ENCODE measurements at regions not wholly inside any gene's neighbourhood (a gene's known extent, or its start where the extent isn't known, plus 50 kb on each side); places are given as distances from the start of the nearest gene placed in this dataset.
"Not testable (repeated sequence)": the region's sequence is repeated elsewhere in the genome, so short reads cannot be mapped to it uniquely, and the experiment has no call there.

- Histone ChIP-seq H3K27me3 (peaks cover 34% of the 10 kb centered on the region), H3K9me3 (peaks cover 0 to 30% (median 0%) of the 10 kb centered on the region in 3 donors), H3K27ac (no peak overlapping the region), H3K4me1 (no peaks in the 10 kb centered on the region), H3K36me3 (no peaks in the 10 kb centered on the region), H3K4me3 (no peak overlapping the region)
- TF ChIP-seq EP300 (IDR thresholded peaks at IDR 0.05) (no peak), POLR2A (IDR thresholded peaks at IDR 0.05) (no peak), CTCF (IDR thresholded peaks at IDR 0.05) (no peak), POLR2AphosphoS5 (IDR thresholded peaks at IDR 0.05) (no peak)
- 28 to 31% methylated on average over 3 of the region's 3 CpGs for WGBS, 2 donors (ENCODE audit: low coverage in 1 of 2)
- ATAC-seq: no peak
Measured at GRCh38 chr20:43404878-43405277, 52.8 kb upstream of the SRSF6 start.

- H3K27me3 ChIP-seq: peaks cover 12% of the 10 kb centered on the region
- not testable (repeated sequence) for H3K4me3 ChIP-seq, H3K4me1 ChIP-seq, ATAC-seq, H3K36me3 ChIP-seq, H3K27ac ChIP-seq, H3K9me3 ChIP-seq
- WGBS, 2 donors (ENCODE audit: low coverage in 1 of 2): 74 to 75% methylated on average over 2 to 6 of the region's 6 CpGs
Measured at GRCh38 chr20:43400882-43401281, 56.8 kb upstream of the SRSF6 start.

GRCh38 chr20:43398676-43399324 lies 58.9 kb upstream of the SRSF6 start:
- Histone ChIP-seq H3K4me1 (no peaks in the 10 kb centered on the region), H3K36me3 (no peaks in the 10 kb centered on the region), H3K9me3 (peaks cover 0 to 3% (median 0%) of the 10 kb centered on the region in 3 donors), H3K4me3 (no peak overlapping the region), H3K27me3 (peaks cover 3% of the 10 kb centered on the region), H3K27ac (no peak overlapping the region)
- TF ChIP-seq CTCF (IDR thresholded peaks at IDR 0.05): no peak
- TF ChIP-seq POLR2AphosphoS5 (IDR thresholded peaks at IDR 0.05): no peak
- no peak for TF ChIP-seq POLR2A (IDR thresholded peaks at IDR 0.05)
- ATAC-seq: no peak
- WGBS, 2 donors (ENCODE audit: low coverage in 1 of 2): 74 to 90% methylated on average over 5 to 8 of the region's 8 CpGs

- H3K4me3 ChIP-seq: no peak overlapping the region
- peaks cover 19% of the 10 kb centered on the region for H3K27me3 ChIP-seq
- H3K36me3 ChIP-seq: no peaks in the 10 kb centered on the region
- 61 to 70% methylated on average over 2 of the region's 2 CpGs for WGBS, 2 donors (ENCODE audit: low coverage in 1 of 2)
- TF ChIP-seq POLR2AphosphoS5 (IDR thresholded peaks at IDR 0.05) (no peak), POLR2A (IDR thresholded peaks at IDR 0.05) (no peak), EP300 (IDR thresholded peaks at IDR 0.05) (no peak), CTCF (IDR thresholded peaks at IDR 0.05) (no peak)
- no peaks in the 10 kb centered on the region for H3K4me1 ChIP-seq
- no peak overlapping the region for H3K27ac ChIP-seq
- peaks cover 0 to 9% (median 0%) of the 10 kb centered on the region in 3 donors for H3K9me3 ChIP-seq
- no peak for ATAC-seq
Measured at GRCh38 chr20:43397147-43397546, 60.5 kb upstream of the SRSF6 start.

GRCh38 chr20:43393052-43393451 lies 64.6 kb upstream of the SRSF6 start:
- WGBS, 2 donors (ENCODE audit: low coverage in 1 of 2): 61% methylated on average over 3 of the region's 3 CpGs; no CpG with 5 or more reads in 1 of the 2 donors
- ATAC-seq: no peak

More at GRCh38 chr20:43393052-43393451, 64.6 kb upstream of the SRSF6 start:
- peaks cover 0 to 22% (median 0%) of the 10 kb centered on the region in 3 donors for H3K4me1 ChIP-seq
- TF ChIP-seq POLR2AphosphoS5 (IDR thresholded peaks at IDR 0.05) (no peak), CTCF (IDR thresholded peaks at IDR 0.05) (no peak), POLR2A (IDR thresholded peaks at IDR 0.05) (no peak), EP300 (IDR thresholded peaks at IDR 0.05) (no peak)
- no peak overlapping the region for H3K4me3 ChIP-seq
- H3K36me3 ChIP-seq: no peaks in the 10 kb centered on the region
- H3K27me3 ChIP-seq: peaks cover 30% of the 10 kb centered on the region
- H3K9me3 ChIP-seq: peaks cover 0 to 9% (median 0%) of the 10 kb centered on the region in 3 donors
- H3K27ac ChIP-seq: no peak overlapping the region

All from gastroesophageal sphincter (tissue), 4 donors.